ENCODE measurements at regions not wholly inside any gene's neighbourhood (a gene's known extent, or its start where the extent isn't known, plus 50 kb on each side); places are given as distances from the start of the nearest gene placed in this dataset.

DNA sequence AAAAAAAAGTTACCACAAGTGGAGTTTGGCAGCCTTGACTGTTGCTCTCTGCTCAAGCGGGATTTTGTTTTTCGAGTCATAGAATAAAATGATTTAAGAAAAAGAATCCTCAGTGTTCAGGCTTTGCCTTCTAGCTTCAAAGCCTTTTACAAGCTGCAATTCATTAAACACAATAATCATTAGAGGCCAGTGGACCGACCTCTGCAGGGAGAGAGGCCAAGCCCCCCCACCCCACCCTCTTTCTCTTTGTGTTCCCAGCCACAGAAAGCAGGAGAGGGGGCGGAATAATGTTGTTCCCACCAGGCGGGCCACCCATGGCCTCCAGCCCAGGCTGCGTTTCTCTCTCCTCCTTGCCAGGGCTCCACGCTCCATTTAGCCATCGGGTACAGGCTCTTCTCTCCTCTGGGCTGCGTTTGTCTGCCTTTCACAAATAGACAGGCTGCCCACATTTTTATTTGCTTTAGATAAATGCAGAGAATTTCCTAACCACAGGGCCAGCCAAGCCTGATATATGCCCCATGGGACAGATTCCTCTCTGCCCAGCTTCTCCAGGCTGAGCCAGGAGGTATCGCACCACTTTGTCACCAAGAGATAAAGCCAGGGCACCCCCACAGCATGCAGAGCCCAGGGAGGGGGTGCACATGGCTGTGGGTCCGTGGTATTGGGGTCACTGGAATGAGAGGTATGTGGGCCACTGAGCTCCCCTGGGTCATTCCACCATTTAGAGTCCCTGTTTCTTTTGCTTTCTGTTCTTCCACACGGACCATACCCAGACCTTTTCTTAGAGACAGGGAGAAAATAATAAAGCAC is 318.8 kb downstream of the PIK3R1 start:
- H3K27ac ChIP-seq (ENCODE audit: low read depth, low read length), result no peak overlapping the region
- no peaks in the 10 kb centered on the region for H3K36me3 ChIP-seq (ENCODE audit: control insufficient read depth, low read length)
- peaks cover 16% of the 10 kb centered on the region for H3K27me3 ChIP-seq (ENCODE audit: control insufficient read depth, low read length)
- no peaks in the 10 kb centered on the region for H4K20me1 ChIP-seq (ENCODE audit: control insufficient read depth, insufficient read depth, low read depth, low read length)
- H3K4me1 ChIP-seq (ENCODE audit: control insufficient read depth, low read length), result no peaks in the 10 kb centered on the region; the same call in 1 of the 2 replicates
- H3K9me3 ChIP-seq (ENCODE audit: control insufficient read depth, insufficient read depth, low read length), result no peaks in the 10 kb centered on the region
- no peaks in the 10 kb centered on the region for H3F3A ChIP-seq (ENCODE audit: control insufficient read depth, insufficient read depth)
- H3K9me2 ChIP-seq (replicated peaks; ENCODE audit: control insufficient read depth, low read length), result no peaks in the 10 kb centered on the region
- H3K4me2 ChIP-seq (ENCODE audit: low read length), result no peak overlapping the region
- H3K79me2 ChIP-seq (ENCODE audit: control insufficient read depth, low read length), result no peaks in the 10 kb centered on the region
- TF ChIP-seq, protein P1, sequence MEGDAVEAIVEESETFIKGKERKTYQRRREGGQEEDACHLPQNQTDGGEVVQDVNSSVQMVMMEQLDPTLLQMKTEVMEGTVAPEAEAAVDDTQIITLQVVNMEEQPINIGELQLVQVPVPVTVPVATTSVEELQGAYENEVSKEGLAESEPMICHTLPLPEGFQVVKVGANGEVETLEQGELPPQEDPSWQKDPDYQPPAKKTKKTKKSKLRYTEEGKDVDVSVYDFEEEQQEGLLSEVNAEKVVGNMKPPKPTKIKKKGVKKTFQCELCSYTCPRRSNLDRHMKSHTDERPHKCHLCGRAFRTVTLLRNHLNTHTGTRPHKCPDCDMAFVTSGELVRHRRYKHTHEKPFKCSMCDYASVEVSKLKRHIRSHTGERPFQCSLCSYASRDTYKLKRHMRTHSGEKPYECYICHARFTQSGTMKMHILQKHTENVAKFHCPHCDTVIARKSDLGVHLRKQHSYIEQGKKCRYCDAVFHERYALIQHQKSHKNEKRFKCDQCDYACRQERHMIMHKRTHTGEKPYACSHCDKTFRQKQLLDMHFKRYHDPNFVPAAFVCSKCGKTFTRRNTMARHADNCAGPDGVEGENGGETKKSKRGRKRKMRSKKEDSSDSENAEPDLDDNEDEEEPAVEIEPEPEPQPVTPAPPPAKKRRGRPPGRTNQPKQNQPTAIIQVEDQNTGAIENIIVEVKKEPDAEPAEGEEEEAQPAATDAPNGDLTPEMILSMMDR (IDR thresholded peaks at IDR 0.05; ENCODE audit: low read depth, low read length, poor library complexity, severe bottlenecking), result no peak
- TF ChIP-seq EZH2phosphoT487 (IDR thresholded peaks at IDR 0.05; ENCODE audit: borderline replicate concordance, low read length), result no peak
- H3K4me3 ChIP-seq (ENCODE audit: low read length), result no peak overlapping the region

DNA sequence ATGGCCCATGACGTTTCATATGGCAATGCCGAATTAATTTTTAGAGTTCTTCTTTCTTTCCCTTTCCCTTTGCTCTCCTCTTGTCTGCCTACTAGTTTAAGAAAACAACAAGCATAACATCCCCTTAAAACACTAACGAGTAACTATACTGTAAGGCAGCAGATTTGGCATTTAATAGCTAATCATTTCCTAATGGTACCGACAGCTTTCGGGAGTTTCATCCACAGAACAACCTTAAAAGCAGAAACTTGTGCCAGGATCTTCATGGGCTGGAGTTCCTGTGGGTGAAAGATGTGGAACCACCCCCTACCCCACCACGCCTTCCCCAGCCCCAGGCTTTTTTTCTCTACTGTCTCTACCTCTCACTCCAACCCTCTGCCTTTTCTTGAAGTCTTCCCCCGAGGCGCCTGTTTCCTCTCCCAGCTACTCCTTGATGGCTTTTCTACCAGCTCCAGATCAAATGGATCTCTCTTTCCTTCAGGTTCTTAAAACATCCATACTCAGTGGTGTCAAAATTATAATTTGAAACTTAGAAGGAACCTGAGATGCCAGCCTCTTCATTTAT is 319.5 kb downstream of the PIK3R1 start:
- Histone ChIP-seq H3K27ac (ENCODE audit: low read depth, low read length) (no peak overlapping the region), H3K4me3 (ENCODE audit: low read length) (no peak overlapping the region), H3K9me3 (ENCODE audit: control insufficient read depth, insufficient read depth, low read length) (no peaks in the 10 kb centered on the region), H3K36me3 (ENCODE audit: control insufficient read depth, low read length) (no peaks in the 10 kb centered on the region), H3F3A (ENCODE audit: control insufficient read depth, insufficient read depth) (no peaks in the 10 kb centered on the region), H3K4me2 (ENCODE audit: low read length) (no peak overlapping the region), H3K27me3 (ENCODE audit: control insufficient read depth, low read length) (peaks cover 23% of the 10 kb centered on the region), H4K20me1 (ENCODE audit: control insufficient read depth, insufficient read depth, low read depth, low read length) (no peaks in the 10 kb centered on the region), H3K9me2 (replicated peaks; ENCODE audit: control insufficient read depth, low read length) (no peaks in the 10 kb centered on the region), H3K79me2 (ENCODE audit: control insufficient read depth, low read length) (no peaks in the 10 kb centered on the region), H3K4me1 (ENCODE audit: control insufficient read depth, low read length) (no peaks in the 10 kb centered on the region; the same call in 1 of the 2 replicates)
- TF ChIP-seq, protein P1 (IDR thresholded peaks at IDR 0.05; ENCODE audit: low read depth, low read length, poor library complexity, severe bottlenecking), result no peak
- TF ChIP-seq EZH2phosphoT487 (IDR thresholded peaks at IDR 0.05; ENCODE audit: borderline replicate concordance, low read length), result no peak

DNA sequence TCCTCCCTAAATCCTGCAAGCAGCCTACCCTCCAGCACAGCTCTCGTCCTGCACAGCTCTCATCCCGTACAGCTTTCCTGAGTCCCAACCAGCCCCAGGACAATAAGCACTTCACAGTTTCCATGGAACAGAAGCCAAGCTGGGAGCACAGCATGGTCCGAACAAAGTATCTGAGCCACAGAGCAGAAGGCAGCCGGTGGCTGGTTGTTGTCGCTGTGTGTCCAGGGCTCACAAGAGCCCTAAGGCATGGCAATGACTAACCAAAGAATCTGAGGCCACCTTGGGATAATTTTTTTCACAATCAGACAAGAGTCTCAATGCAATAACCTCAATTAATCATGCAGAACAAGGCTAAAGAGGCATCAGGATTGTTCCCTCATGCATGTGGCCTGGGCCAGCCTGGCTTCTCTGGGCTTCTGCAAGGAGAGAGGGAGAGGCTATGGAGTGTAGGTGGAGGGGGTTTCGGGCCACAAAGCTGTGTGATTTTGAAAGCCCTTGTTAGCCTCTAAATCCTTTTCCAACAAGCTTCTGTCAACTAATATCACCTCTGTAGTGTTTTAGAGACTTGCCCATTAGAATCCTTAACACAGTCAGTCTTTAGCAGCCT is 323.4 kb downstream of the PIK3R1 start:
- H3F3A ChIP-seq (ENCODE audit: control insufficient read depth, insufficient read depth), result no peaks in the 10 kb centered on the region
- no peaks in the 10 kb centered on the region for H3K36me3 ChIP-seq (ENCODE audit: control insufficient read depth, low read length)
- H3K4me1 ChIP-seq (ENCODE audit: control insufficient read depth, low read length), result peaks cover 17% of the 10 kb centered on the region
- peaks cover 53% of the 10 kb centered on the region for H3K27me3 ChIP-seq (ENCODE audit: control insufficient read depth, low read length)
- H3K79me2 ChIP-seq (ENCODE audit: control insufficient read depth, low read length), result no peaks in the 10 kb centered on the region
- H3K4me2 ChIP-seq (ENCODE audit: low read length), result no peak overlapping the region
- H3K9me2 ChIP-seq (replicated peaks; ENCODE audit: control insufficient read depth, low read length), result no peaks in the 10 kb centered on the region
- H4K20me1 ChIP-seq (ENCODE audit: control insufficient read depth, insufficient read depth, low read depth, low read length), result no peaks in the 10 kb centered on the region
- no peaks in the 10 kb centered on the region for H3K9me3 ChIP-seq (ENCODE audit: control insufficient read depth, insufficient read depth, low read length)
- H3K27ac ChIP-seq (ENCODE audit: low read depth, low read length), result no peak overlapping the region
- H3K4me3 ChIP-seq (ENCODE audit: low read length), result no peak overlapping the region
- TF ChIP-seq, protein P1 (IDR thresholded peaks at IDR 0.05; ENCODE audit: low read depth, low read length, poor library complexity, severe bottlenecking), result no peak
- no peak for TF ChIP-seq EZH2phosphoT487 (IDR thresholded peaks at IDR 0.05; ENCODE audit: borderline replicate concordance, low read length)

All from DOHH2 (cell line).